ENCODE measurements at regions not wholly inside any gene's neighbourhood (a gene's known extent, or its start where the extent isn't known, plus 50 kb on each side); places are given as distances from the start of the nearest gene placed in this dataset.
"Not testable (repeated sequence)": the region's sequence is repeated elsewhere in the genome, so short reads cannot be mapped to it uniquely, and the experiment has no call there.

GRCh38 chr5:102154791-102155605, 141.1 kb downstream of the SLCO4C1 start:
- DNase-seq (ENCODE audit: insufficient read length); FAIRE-seq: not testable (repeated sequence)

DNA sequence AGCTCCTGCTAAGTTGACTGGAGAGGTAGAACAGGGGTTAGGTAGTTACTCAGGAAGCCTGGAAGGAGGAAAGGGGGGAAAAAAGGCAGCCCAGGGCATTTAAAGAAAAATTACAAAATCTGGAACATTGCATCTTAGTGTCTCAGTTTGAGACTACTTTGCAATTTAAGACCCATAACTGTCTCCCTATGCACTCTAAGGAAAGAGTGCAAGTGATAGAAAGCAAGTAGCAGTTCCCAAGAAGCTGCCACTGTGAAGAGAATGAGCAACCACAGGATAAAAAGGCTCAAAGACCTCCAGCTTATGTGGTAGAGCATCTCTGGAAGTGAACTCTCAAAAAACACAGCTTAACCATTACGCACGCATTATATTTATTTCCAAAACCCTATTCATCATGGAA, 141.8 kb downstream of the SLCO4C1 start:
- TF ChIP-seq TAF1 (IDR thresholded peaks at IDR 0.05; ENCODE audit: borderline replicate concordance, low read depth, low read length) (no peak), POLR2AphosphoS5 (IDR thresholded peaks at IDR 0.05; ENCODE audit: low read depth, low read length) (no peak), POLR2A (IDR thresholded peaks at IDR 0.05; ENCODE audit: low read depth, low read length) (no peak)
- DNase-seq (ENCODE audit: insufficient read length) (no peak), FAIRE-seq (no peak)

DNA sequence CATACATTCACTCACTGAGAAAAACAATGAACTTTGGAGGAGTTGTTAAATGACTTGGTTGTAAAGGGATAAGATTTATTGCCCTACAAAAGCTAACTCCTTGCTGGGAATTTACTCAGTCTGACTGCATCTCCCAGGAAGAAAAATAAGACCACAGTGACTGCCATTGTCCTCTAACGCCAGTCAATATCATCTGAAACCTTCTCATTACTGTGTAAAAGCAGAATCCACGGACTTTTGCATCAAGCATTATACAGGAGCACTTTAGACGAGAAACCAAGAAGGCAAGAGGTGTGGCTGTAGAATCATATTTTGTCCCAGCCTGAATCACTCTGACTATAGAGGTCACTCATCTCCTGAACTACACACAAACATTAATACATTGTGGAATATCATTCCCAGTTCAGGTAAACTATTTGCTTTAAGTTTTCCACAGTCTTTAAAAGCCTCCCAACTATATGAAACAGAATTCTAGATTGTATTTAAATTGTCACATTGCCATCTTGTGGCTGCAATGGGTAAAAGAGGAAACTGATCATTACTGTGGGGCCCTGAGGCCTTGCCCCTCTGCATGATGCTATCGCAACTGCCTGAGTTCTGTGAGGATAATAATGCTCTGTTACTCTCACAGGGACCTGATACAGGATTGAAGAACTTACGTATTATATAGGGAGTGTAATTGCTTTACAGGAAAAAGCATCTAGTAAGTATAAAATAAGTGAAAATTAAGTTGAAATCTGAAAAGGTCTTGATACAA, 142.9 kb downstream of the SLCO4C1 start:
- FAIRE-seq: no peak
- DNase-seq (ENCODE audit: insufficient read length): no peak
- TF ChIP-seq POLR2AphosphoS5 (IDR thresholded peaks at IDR 0.05; ENCODE audit: low read depth, low read length) (no peak), TAF1 (IDR thresholded peaks at IDR 0.05; ENCODE audit: borderline replicate concordance, low read depth, low read length) (no peak)

GRCh38 chr5:102139029-102139428, 157.1 kb downstream of the SLCO4C1 start:
- no peak for TF ChIP-seq POLR2AphosphoS5 (IDR thresholded peaks at IDR 0.05; ENCODE audit: low read depth, low read length)
- no peak for TF ChIP-seq TAF1 (IDR thresholded peaks at IDR 0.05; ENCODE audit: borderline replicate concordance, low read depth, low read length)
- TF ChIP-seq POLR2A (IDR thresholded peaks at IDR 0.05; ENCODE audit: low read depth, low read length): no peak
- FAIRE-seq (no peak), DNase-seq (ENCODE audit: insufficient read length) (no peak)

- FAIRE-seq: no peak
- TF ChIP-seq POLR2AphosphoS5 (IDR thresholded peaks at IDR 0.05; ENCODE audit: low read depth, low read length) (no peak), POLR2A (IDR thresholded peaks at IDR 0.05; ENCODE audit: low read depth, low read length) (no peak), TAF1 (IDR thresholded peaks at IDR 0.05; ENCODE audit: borderline replicate concordance, low read depth, low read length) (no peak)
These were observed 157.8 kb downstream of the SLCO4C1 start for GRCh38 chr5:102138243-102138653.

GRCh38 chr5:102130890-102131289, 165.2 kb downstream of the SLCO4C1 start:
- TF ChIP-seq POLR2A (IDR thresholded peaks at IDR 0.05; ENCODE audit: low read depth, low read length): no peak
- no peak for TF ChIP-seq TAF1 (IDR thresholded peaks at IDR 0.05; ENCODE audit: borderline replicate concordance, low read depth, low read length)
- TF ChIP-seq POLR2AphosphoS5 (IDR thresholded peaks at IDR 0.05; ENCODE audit: low read depth, low read length): no peak
- FAIRE-seq (no peak), DNase-seq (ENCODE audit: insufficient read length) (no peak)

More at GRCh38 chr5:102138243-102138653, 157.8 kb downstream of the SLCO4C1 start:
- DNase-seq (ENCODE audit: insufficient read length): no peak

- no peak for TF ChIP-seq TAF1 (IDR thresholded peaks at IDR 0.05; ENCODE audit: borderline replicate concordance, low read depth, low read length)
- TF ChIP-seq POLR2A (IDR thresholded peaks at IDR 0.05; ENCODE audit: low read depth, low read length): no peak
- TF ChIP-seq POLR2AphosphoS5 (IDR thresholded peaks at IDR 0.05; ENCODE audit: low read depth, low read length): no peak
- FAIRE-seq (no peak), DNase-seq (ENCODE audit: insufficient read length) (no peak)
These were observed 165.7 kb downstream of the SLCO4C1 start for GRCh38 chr5:102130386-102130785.

DNA sequence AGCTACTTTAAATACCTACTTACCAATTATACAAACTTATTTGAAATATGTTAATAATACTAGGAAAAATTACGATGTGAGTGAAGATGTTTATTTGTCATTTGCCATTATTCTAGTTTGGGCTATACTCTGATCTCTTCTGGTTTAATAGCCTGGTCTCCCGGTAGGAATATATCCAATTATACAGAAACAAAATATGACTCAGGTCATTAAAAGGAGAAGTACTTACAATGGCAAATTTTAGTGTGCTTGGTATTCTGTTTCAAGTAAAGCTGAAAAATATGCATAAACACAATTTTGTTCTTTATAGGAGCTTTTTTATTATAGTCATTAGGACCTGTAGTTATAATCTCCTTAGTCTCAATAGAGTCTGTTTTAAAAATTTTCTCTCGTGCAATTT, 176.8 kb downstream of the SLCO4C1 start:
- DNase-seq (ENCODE audit: insufficient read length) (no peak), FAIRE-seq (no peak)
- TF ChIP-seq POLR2AphosphoS5 (IDR thresholded peaks at IDR 0.05; ENCODE audit: low read depth, low read length) (no peak), POLR2A (IDR thresholded peaks at IDR 0.05; ENCODE audit: low read depth, low read length) (no peak), TAF1 (IDR thresholded peaks at IDR 0.05; ENCODE audit: borderline replicate concordance, low read depth, low read length) (no peak)

- FAIRE-seq (no peak), DNase-seq (ENCODE audit: insufficient read length) (no peak)
- no peak for TF ChIP-seq POLR2A (IDR thresholded peaks at IDR 0.05; ENCODE audit: low read depth, low read length)
- TF ChIP-seq POLR2AphosphoS5 (IDR thresholded peaks at IDR 0.05; ENCODE audit: low read depth, low read length): no peak
- TF ChIP-seq TAF1 (IDR thresholded peaks at IDR 0.05; ENCODE audit: borderline replicate concordance, low read depth, low read length): no peak
These were observed 180.3 kb downstream of the SLCO4C1 start for GRCh38 chr5:102115736-102116135.

GRCh38 chr5:102114525-102115069, 181.5 kb downstream of the SLCO4C1 start:
- TF ChIP-seq TAF1 (IDR thresholded peaks at IDR 0.05; ENCODE audit: borderline replicate concordance, low read depth, low read length) (no peak), POLR2AphosphoS5 (IDR thresholded peaks at IDR 0.05; ENCODE audit: low read depth, low read length) (no peak), POLR2A (IDR thresholded peaks at IDR 0.05; ENCODE audit: low read depth, low read length) (no peak)
- DNase-seq (ENCODE audit: insufficient read length) (no peak), FAIRE-seq (no peak)

DNA sequence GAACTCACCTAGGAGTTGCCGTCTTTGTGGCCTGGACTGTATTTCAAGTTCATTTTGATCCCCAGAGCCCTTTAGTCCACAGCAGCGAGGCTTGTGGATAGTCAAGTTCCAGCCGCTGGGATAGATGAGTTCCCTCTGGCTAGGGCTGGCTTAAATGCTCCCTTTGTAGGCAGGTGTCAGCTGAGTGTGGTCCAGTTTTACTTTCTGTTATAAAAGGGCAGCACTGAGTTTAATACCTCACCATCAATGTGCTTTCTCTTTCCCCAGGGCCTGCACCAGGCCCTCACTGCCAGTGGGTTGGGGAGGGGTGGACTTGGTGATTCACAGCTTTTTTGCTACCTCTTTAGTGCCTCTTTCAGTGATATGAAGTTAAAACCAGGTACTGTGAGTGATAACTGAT, 188.2 kb downstream of the SLCO4C1 start:
- TF ChIP-seq POLR2A (IDR thresholded peaks at IDR 0.05; ENCODE audit: low read depth, low read length): no peak
- TF ChIP-seq POLR2AphosphoS5 (IDR thresholded peaks at IDR 0.05; ENCODE audit: low read depth, low read length): no peak
- TF ChIP-seq TAF1 (IDR thresholded peaks at IDR 0.05; ENCODE audit: borderline replicate concordance, low read depth, low read length): no peak
- FAIRE-seq (no peak), DNase-seq (ENCODE audit: insufficient read length) (no peak)

- DNase-seq (ENCODE audit: insufficient read length) (no peak), FAIRE-seq (no peak)
- TF ChIP-seq POLR2A (IDR thresholded peaks at IDR 0.05; ENCODE audit: low read depth, low read length) (no peak), POLR2AphosphoS5 (IDR thresholded peaks at IDR 0.05; ENCODE audit: low read depth, low read length) (no peak), TAF1 (IDR thresholded peaks at IDR 0.05; ENCODE audit: borderline replicate concordance, low read depth, low read length) (no peak)
These were observed 189.5 kb downstream of the SLCO4C1 start for GRCh38 chr5:102106599-102106998.
